ENCODE measurements at regions not wholly inside any gene's neighbourhood (a gene's known extent, or its start where the extent isn't known, plus 50 kb on each side); places are given as distances from the start of the nearest gene placed in this dataset.

- DNase-seq (ENCODE audit: low read depth) = no peak
These were observed 711.2 kb downstream of the KCNA4 start for GRCh38 chr11:29305456-29306232.

- DNase-seq (ENCODE audit: low read depth) = peak; percentile 92
These were observed 716.4 kb downstream of the KCNA4 start for GRCh38 chr11:29300420-29300819.

GRCh38 chr11:29296680-29297079 is 720.1 kb downstream of the KCNA4 start:
- DNase-seq (ENCODE audit: low read depth) = no peak

GRCh38 chr11:29293825-29294224 is 723.0 kb downstream of the KCNA4 start:
- no peak for DNase-seq (ENCODE audit: low read depth)

- DNase-seq (ENCODE audit: low read depth) = peak; percentile 94
These were observed 734.7 kb downstream of the KCNA4 start for GRCh38 chr11:29282088-29282487.

GRCh38 chr11:29281271-29281777 is 735.5 kb downstream of the KCNA4 start:
- DNase-seq (ENCODE audit: low read depth) = no peak

- DNase-seq (ENCODE audit: low read depth) = no peak
These were observed 736.4 kb downstream of the KCNA4 start for GRCh38 chr11:29280452-29280851.

- no peak for DNase-seq (ENCODE audit: low read depth)
These were observed 737.1 kb downstream of the KCNA4 start for GRCh38 chr11:29279716-29280115.

- no peak for DNase-seq (ENCODE audit: low read depth)
These were observed 744.7 kb downstream of the KCNA4 start for GRCh38 chr11:29272019-29272654.

GRCh38 chr11:29271616-29272015 is 745.2 kb downstream of the KCNA4 start:
- DNase-seq (ENCODE audit: low read depth) = no peak

GRCh38 chr11:29268733-29269132 is 748.1 kb downstream of the KCNA4 start:
- DNase-seq (ENCODE audit: low read depth) = no peak

- DNase-seq (ENCODE audit: low read depth) = no peak
These were observed 751.0 kb downstream of the KCNA4 start for GRCh38 chr11:29265792-29266191.

GRCh38 chr11:29265381-29265780 is 751.4 kb downstream of the KCNA4 start:
- DNase-seq (ENCODE audit: low read depth) = no peak

- no peak for DNase-seq (ENCODE audit: low read depth)
These were observed 752.7 kb downstream of the KCNA4 start for GRCh38 chr11:29263971-29264682.

GRCh38 chr11:29261831-29262230 is 755.0 kb downstream of the KCNA4 start:
- DNase-seq (ENCODE audit: low read depth) = no peak

GRCh38 chr11:29260939-29261705 is 755.7 kb downstream of the KCNA4 start:
- peak; percentile 34 for DNase-seq (ENCODE audit: low read depth)

GRCh38 chr11:29258411-29258810 is 758.4 kb downstream of the KCNA4 start:
- DNase-seq (ENCODE audit: low read depth) = no peak

GRCh38 chr11:29256580-29256979 is 760.2 kb downstream of the KCNA4 start:
- no peak for DNase-seq (ENCODE audit: low read depth)

GRCh38 chr11:29255401-29255800 is 761.4 kb downstream of the KCNA4 start:
- DNase-seq (ENCODE audit: low read depth) = no peak

GRCh38 chr11:29251738-29252137 is 765.1 kb downstream of the KCNA4 start:
- DNase-seq (ENCODE audit: low read depth) = no peak

- DNase-seq (ENCODE audit: low read depth) = no peak
These were observed 767.1 kb downstream of the KCNA4 start for GRCh38 chr11:29249713-29250112.

- DNase-seq (ENCODE audit: low read depth) = no peak
These were observed 772.5 kb downstream of the KCNA4 start for GRCh38 chr11:29244355-29244754.

Measured in HS-5 (cell line).